ENCODE measurements at regions not wholly inside any gene's neighbourhood (a gene's known extent, or its start where the extent isn't known, plus 50 kb on each side); places are given as distances from the start of the nearest gene placed in this dataset.

DNA sequence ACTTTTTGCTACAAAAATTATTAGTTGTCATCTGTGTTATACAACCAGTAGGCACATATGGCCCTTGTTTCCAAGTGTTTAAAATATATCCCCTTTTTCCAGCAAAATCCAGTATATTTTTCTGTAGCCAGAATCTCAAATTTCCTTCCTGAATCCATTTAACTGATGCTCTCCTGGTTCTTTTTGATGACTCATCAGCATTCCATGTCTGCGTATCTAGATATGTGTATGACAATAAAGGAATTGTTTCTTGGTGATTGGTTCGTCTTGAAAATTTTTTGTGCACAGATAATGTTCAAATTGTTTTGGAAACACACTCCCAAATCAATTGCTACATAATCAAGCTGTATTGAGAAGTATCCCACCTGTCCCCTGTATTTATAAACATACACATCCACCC, 98.3 kb downstream of the ITM2A start:
- TF ChIP-seq RAD21 (conservative IDR thresholded peaks at IDR 0.05 in 1 of 2, IDR thresholded peaks at IDR 0.05 in 1 of 2) (no peak), BHLHE40 (IDR thresholded peaks at IDR 0.05; ENCODE audit: low read depth, low read length) (no peak), RARB (CRISPR knock-in tag; IDR thresholded peaks at IDR 0.05) (no peak), MYC (IDR thresholded peaks at IDR 0.05; ENCODE audit: borderline replicate concordance, low read length) (no peak), EP300 (IDR thresholded peaks at IDR 0.05) (no peak), POLR2A (IDR thresholded peaks at IDR 0.05; ENCODE audit: low read length) (no peak)
- TF ChIP-seq, protein P1, sequence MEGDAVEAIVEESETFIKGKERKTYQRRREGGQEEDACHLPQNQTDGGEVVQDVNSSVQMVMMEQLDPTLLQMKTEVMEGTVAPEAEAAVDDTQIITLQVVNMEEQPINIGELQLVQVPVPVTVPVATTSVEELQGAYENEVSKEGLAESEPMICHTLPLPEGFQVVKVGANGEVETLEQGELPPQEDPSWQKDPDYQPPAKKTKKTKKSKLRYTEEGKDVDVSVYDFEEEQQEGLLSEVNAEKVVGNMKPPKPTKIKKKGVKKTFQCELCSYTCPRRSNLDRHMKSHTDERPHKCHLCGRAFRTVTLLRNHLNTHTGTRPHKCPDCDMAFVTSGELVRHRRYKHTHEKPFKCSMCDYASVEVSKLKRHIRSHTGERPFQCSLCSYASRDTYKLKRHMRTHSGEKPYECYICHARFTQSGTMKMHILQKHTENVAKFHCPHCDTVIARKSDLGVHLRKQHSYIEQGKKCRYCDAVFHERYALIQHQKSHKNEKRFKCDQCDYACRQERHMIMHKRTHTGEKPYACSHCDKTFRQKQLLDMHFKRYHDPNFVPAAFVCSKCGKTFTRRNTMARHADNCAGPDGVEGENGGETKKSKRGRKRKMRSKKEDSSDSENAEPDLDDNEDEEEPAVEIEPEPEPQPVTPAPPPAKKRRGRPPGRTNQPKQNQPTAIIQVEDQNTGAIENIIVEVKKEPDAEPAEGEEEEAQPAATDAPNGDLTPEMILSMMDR (IDR thresholded peaks at IDR 0.05) = no peak
- TF ChIP-seq, protein P2, sequence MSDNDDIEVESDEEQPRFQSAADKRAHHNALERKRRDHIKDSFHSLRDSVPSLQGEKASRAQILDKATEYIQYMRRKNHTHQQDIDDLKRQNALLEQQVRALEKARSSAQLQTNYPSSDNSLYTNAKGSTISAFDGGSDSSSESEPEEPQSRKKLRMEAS (IDR thresholded peaks at IDR 0.05) = no peak

Measured in A549 (cell line).